Spleen (tissue), 11 donors: ENCODE measurements at regions not wholly inside any gene's neighbourhood (a gene's known extent, or its start where the extent isn't known, plus 50 kb on each side); places are given as distances from the start of the nearest gene placed in this dataset.

ENCODE experiments used
- DNase-seq: peaks from one replicate; pipeline ENCODE4 v3.0.0-alpha.2; 2020
- H3K27ac ChIP-seq, 8 donors: fragments of 200-600 bp; sonication (generic) in 7 of 8; 1 replicate in 4 of 8; 2 replicates in 4 of 8; pipeline versions ENCODE4 v1.5.0 to v1.8.0; 2016 to 2021; ENCODE audit warnings: inconsistent platforms in 4 of 8, mild to moderate bottlenecking in 4 of 8, moderate library complexity in 1 of 8
- H3K27me3 ChIP-seq, 7 donors: fragments of 200-600 bp; sonication (generic) in 6 of 7; replicated peaks in 1 of 7; 1 replicate in 4 of 7; 2 replicates in 3 of 7; pipeline versions ENCODE4 v1.5.0 to v1.8.0; 2016 to 2021; ENCODE audit warnings: inconsistent platforms in 3 of 7, mild to moderate bottlenecking in 1 of 7
- H3K36me3 ChIP-seq, 6 donors: fragments of 200-600 bp; sonication (generic) in 5 of 6; 1 replicate in 4 of 6; 2 replicates in 2 of 6; pipeline versions ENCODE4 v1.5.0 to v1.8.0; 2016 to 2021; ENCODE audit warnings: inconsistent platforms in 2 of 6
- H3K4me1 ChIP-seq, 6 donors: fragments of 200-600 bp; sonication (generic) in 5 of 6; 1 replicate in 3 of 6; 2 replicates in 3 of 6; pipeline versions ENCODE4 v1.5.0 to v1.8.0; 2016 to 2021; ENCODE audit warnings: inconsistent platforms in 3 of 6
- H3K4me3 ChIP-seq, 8 donors: fragments of 200-600 bp; sonication (generic) in 7 of 8; 1 replicate in 4 of 8; 2 replicates in 4 of 8; pipeline versions ENCODE4 v1.5.0 to v1.8.0; 2016 to 2021; ENCODE audit warnings: inconsistent platforms in 4 of 8, mild to moderate bottlenecking in 4 of 8, moderate library complexity in 2 of 8
- H3K9me3 ChIP-seq, 8 donors: fragments of 200-600 bp; sonication (generic) in 7 of 8; 1 replicate in 4 of 8; 2 replicates in 4 of 8; pipeline versions ENCODE4 v1.5.0 to v1.8.0; 2016 to 2021; ENCODE audit warnings: inconsistent platforms in 4 of 8
- POLR2A ChIP-seq, 3 donors: fragments of 450-650 bp; IDR thresholded peaks; one replicate each; pipeline ENCODE4 v1.5.1; 2017; ENCODE audit warnings: antibody characterized with exemption in 3 of 3, mild to moderate bottlenecking in 1 of 3
- POLR2AphosphoS5 ChIP-seq, 3 donors: sonication (generic); formaldehyde crosslinking; IDR thresholded peaks; one replicate each; pipeline ENCODE4 v1.5.1; 2017; ENCODE audit warnings: antibody characterized with exemption in 3 of 3
- WGBS, 5 donors: extraction: QIAGEN DNeasy Blood & Tissue Kit in 3 of 5; methylation state at CpG; one replicate each; pipeline versions ENCODE4 v1.1.5 to v1.1.7; 2013 to 2018; 5-methylcytosine and 5-hydroxymethylcytosine counted together
- intact Hi-C: fragments of 100-400 bp; cut with DNase I; formaldehyde crosslinking; loops from one replicate; pipeline ENCODE4 v1.15.0; 2023; ENCODE audit warnings: low total_unique reads
- TF ChIP-seq, protein P1 (sequence below), 11 experiments: fragments of 200-600 bp in 7 of 11; fragments of 450-650 bp in 4 of 11; sonication (generic) in 4 of 11; IDR thresholded peaks in 8 of 11; conservative IDR thresholded peaks in 3 of 11; 1 replicate in 7 of 11; 2 replicates in 4 of 11; pipeline versions ENCODE4 v1.4.0 to v1.8.0; 2016 to 2021; ENCODE audit warnings: antibody characterized with exemption in 11 of 11, inconsistent platforms in 4 of 11, mild to moderate bottlenecking in 1 of 11
- donor health status: healthy with polysubstance abuse.
- donor health status: DM: no; HTN: no; CAD: no; lungs with moderate emphysema.
- donor health status: DM: no; HTN: no; CAD: no.
- donor health status: Bipolar disorder and iron deficiency.
- donor health status: healthy.
- donor health status: DM: no; HTN: no; CAD: no.
- donor health status: DM: yes; HTN: yes; CAD: no.

GRCh38 chr1:4003846-4004505 is 103.9 kb upstream of the C1orf174 start:
- no peak for DNase-seq
- peaks cover 0 to 45% (median 6%) of the 10 kb centered on the region in 7 donors for H3K27me3 ChIP-seq
- no peaks in the 10 kb centered on the region for H3K36me3 ChIP-seq
- TF ChIP-seq, protein P1, sequence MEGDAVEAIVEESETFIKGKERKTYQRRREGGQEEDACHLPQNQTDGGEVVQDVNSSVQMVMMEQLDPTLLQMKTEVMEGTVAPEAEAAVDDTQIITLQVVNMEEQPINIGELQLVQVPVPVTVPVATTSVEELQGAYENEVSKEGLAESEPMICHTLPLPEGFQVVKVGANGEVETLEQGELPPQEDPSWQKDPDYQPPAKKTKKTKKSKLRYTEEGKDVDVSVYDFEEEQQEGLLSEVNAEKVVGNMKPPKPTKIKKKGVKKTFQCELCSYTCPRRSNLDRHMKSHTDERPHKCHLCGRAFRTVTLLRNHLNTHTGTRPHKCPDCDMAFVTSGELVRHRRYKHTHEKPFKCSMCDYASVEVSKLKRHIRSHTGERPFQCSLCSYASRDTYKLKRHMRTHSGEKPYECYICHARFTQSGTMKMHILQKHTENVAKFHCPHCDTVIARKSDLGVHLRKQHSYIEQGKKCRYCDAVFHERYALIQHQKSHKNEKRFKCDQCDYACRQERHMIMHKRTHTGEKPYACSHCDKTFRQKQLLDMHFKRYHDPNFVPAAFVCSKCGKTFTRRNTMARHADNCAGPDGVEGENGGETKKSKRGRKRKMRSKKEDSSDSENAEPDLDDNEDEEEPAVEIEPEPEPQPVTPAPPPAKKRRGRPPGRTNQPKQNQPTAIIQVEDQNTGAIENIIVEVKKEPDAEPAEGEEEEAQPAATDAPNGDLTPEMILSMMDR (IDR thresholded peaks at IDR 0.05 in 8 of 11, conservative IDR thresholded peaks at IDR 0.05 in 3 of 11): no peak
- TF ChIP-seq POLR2AphosphoS5 (IDR thresholded peaks at IDR 0.05): no peak
- TF ChIP-seq POLR2A (IDR thresholded peaks at IDR 0.05): no peak
- no peak overlapping the region for H3K27ac ChIP-seq
- H3K9me3 ChIP-seq: peaks cover 5 to 31% (median 27%) of the 10 kb centered on the region in 8 donors
- no peaks in the 10 kb centered on the region for H3K4me1 ChIP-seq
- intact Hi-C loops: no loop called here
- H3K4me3 ChIP-seq: no peak overlapping the region
- 75 to 87% (median 84%) methylated on average over 16 to 20 of the region's 20 CpGs for WGBS, 5 donors

DNA sequence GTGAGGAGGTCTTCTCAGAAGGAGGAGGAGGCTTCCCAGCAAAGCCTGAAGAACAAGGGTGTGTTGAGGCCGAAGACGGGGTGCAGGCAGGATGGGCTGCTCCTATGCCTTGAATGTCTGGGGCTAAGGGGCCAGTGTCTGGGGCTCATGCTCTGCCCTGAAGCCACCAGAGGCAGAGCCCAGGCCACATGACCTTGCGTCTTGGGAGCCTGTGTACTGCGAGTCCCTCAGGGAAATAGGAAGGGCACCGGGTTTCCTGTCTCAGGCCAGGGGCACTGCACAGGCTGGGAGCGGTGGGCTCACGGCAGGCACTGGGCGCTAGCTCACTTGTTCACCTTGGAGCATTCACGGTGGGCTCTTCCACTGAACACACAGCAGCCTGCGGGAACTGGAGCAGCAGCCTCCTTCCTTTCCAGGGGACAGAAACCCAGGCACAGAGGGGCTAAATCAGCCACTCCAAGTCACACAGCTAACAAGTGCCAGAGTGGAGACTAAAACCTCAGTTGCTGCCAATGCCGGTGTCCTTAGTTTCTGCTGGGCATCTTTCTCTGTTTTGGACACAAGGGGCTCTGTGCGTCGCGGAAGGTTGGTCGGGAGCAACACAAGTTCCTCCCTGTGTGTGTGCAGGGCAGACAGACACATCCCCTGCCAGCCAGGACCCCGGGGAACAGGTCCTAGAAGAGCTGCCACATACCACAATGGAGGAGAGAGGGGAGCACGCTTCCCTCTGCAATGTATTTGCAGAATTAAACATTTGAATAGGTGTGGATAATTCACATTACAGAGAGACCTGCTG is 104.8 kb upstream of the C1orf174 start:
- no peak overlapping the region for H3K27ac ChIP-seq
- peaks cover 5 to 39% (median 28%) of the 10 kb centered on the region in 8 donors for H3K9me3 ChIP-seq
- no peaks in the 10 kb centered on the region for H3K4me1 ChIP-seq
- TF ChIP-seq POLR2AphosphoS5 (IDR thresholded peaks at IDR 0.05): no peak
- TF ChIP-seq, protein P1 (IDR thresholded peaks at IDR 0.05 in 8 of 11, conservative IDR thresholded peaks at IDR 0.05 in 3 of 11): no peak
- no peak for TF ChIP-seq POLR2A (IDR thresholded peaks at IDR 0.05)
- DNase-seq: no peak
- H3K36me3 ChIP-seq: no peaks in the 10 kb centered on the region
- no peak overlapping the region for H3K4me3 ChIP-seq
- 66 to 84% (median 72%) methylated on average over 11 to 17 of the region's 17 CpGs for WGBS, 5 donors
- intact Hi-C loops: no loop called here
- H3K27me3 ChIP-seq: peaks cover 0 to 39% (median 0%) of the 10 kb centered on the region in 7 donors

GRCh38 chr1:4005431-4005830 is 105.4 kb upstream of the C1orf174 start:
- Histone ChIP-seq H3K4me3 (no peak overlapping the region), H3K4me1 (no peaks in the 10 kb centered on the region), H3K36me3 (no peaks in the 10 kb centered on the region), H3K27me3 (peaks cover 0 to 33% (median 0%) of the 10 kb centered on the region in 7 donors), H3K27ac (no peak overlapping the region), H3K9me3 (peaks cover 5 to 40% (median 28%) of the 10 kb centered on the region in 8 donors)
- DNase-seq: no peak
- intact Hi-C loops: no loop called here
- TF ChIP-seq POLR2AphosphoS5 (IDR thresholded peaks at IDR 0.05): no peak
- TF ChIP-seq, protein P1 (IDR thresholded peaks at IDR 0.05 in 8 of 11, conservative IDR thresholded peaks at IDR 0.05 in 3 of 11): no peak
- no peak for TF ChIP-seq POLR2A (IDR thresholded peaks at IDR 0.05)
- 80 to 91% (median 84%) methylated on average over 6 of the region's 6 CpGs for WGBS, 5 donors
